BE2C (cell line): ENCODE measurements at regions not wholly inside any gene's neighbourhood (a gene's known extent, or its start where the extent isn't known, plus 50 kb on each side); places are given as distances from the start of the nearest gene placed in this dataset.

Experiments
- DNase-seq: peaks from one replicate; pipeline ENCODE4 v3.0.0-alpha.2; 2020
- H3K27me3 ChIP-seq: fragments of 250-450 bp; sonication (Bioruptor Pico); 2 replicates; pipeline ENCODE4 v1.5.1; 2020; ENCODE audit warnings: mild to moderate bottlenecking
- H3K36me3 ChIP-seq: fragments of 250-450 bp; sonication (Bioruptor Pico); 2 replicates; pipeline ENCODE4 v1.5.1; 2020; ENCODE audit warnings: mild to moderate bottlenecking
- H3K4me1 ChIP-seq: fragments of 250-450 bp; sonication (Bioruptor Pico); 2 replicates; pipeline ENCODE4 v1.5.1; 2020
- H3K4me3 ChIP-seq: 2 replicates; pipeline ENCODE4 v1.5.1; 2011; ENCODE audit warnings: low read depth, low read length
- H3K9me3 ChIP-seq: fragments of 250-450 bp; sonication (Bioruptor Pico); 2 replicates; pipeline ENCODE4 v1.5.1; 2020
- TF ChIP-seq, protein P1 (sequence below): IDR thresholded peaks from 2 replicates; pipeline ENCODE4 v1.5.1; 2012; ENCODE audit warnings: mild to moderate bottlenecking, low read depth, low read length

DNA sequence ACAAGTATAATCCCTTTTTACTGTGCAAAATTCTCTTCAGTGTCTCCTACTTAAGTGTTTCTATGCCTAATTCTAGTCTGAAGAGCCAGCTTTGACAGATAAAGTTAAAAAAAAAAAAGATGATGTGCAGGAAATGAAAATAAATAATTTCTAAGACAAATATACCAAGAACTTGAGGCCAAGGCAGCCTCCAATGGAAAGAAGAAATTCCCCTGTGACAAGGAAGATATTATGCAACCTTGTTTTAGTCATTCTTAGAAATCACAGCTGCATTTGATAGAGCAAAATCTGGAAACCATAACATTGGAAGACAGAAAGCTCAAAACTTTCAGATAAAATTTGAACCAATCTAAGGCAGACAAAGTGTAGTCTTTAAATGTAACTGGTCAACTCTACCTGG lies 375.9 kb upstream of the TLE4 start:
- H3K9me3 ChIP-seq = no peaks in the 10 kb centered on the region
- TF ChIP-seq, protein P1, sequence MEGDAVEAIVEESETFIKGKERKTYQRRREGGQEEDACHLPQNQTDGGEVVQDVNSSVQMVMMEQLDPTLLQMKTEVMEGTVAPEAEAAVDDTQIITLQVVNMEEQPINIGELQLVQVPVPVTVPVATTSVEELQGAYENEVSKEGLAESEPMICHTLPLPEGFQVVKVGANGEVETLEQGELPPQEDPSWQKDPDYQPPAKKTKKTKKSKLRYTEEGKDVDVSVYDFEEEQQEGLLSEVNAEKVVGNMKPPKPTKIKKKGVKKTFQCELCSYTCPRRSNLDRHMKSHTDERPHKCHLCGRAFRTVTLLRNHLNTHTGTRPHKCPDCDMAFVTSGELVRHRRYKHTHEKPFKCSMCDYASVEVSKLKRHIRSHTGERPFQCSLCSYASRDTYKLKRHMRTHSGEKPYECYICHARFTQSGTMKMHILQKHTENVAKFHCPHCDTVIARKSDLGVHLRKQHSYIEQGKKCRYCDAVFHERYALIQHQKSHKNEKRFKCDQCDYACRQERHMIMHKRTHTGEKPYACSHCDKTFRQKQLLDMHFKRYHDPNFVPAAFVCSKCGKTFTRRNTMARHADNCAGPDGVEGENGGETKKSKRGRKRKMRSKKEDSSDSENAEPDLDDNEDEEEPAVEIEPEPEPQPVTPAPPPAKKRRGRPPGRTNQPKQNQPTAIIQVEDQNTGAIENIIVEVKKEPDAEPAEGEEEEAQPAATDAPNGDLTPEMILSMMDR = no peak
- no peaks in the 10 kb centered on the region for H3K36me3 ChIP-seq
- no peaks in the 10 kb centered on the region for H3K4me1 ChIP-seq
- no peak for DNase-seq
- no peaks in the 10 kb centered on the region for H3K27me3 ChIP-seq
- no peak overlapping the region for H3K4me3 ChIP-seq

DNA sequence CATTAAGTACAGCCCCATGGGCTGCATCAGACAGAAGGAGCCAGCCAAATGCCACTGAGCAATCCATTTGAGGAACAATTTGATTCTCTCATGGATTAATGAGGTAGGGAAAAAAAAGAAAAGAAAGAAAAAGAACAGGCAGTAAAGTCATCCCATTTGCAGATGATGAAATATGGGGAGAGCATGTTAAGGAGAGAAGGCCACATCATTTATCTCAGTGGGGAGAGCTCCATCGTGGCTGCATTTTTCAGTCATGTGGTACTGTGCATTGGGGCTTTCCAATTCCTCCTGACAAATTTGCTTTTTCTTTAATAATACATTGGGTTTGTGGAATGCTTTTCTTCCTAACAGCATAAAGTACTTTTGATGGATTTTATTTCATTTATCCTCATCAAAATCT lies 375.2 kb upstream of the TLE4 start:
- H3K27me3 ChIP-seq = no peaks in the 10 kb centered on the region

DNA sequence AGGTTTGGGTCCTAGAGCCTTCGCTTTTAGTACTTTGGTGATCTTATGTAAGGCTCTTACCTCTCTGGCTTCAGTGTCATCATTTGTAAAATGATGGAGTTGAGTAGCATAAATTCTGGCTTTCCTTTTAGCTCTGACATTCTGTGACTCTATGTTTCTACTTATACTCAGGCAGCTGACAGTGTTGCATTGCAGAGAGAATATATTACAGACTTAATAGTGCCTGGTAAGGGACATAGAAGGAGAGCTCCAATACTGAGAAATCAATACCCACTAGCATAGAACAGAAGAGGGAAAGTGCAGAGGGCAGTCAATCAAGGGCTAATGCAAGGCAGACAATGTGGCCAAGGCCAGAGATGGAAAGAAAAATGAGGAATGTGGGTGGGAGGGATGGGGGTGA lies 371.4 kb upstream of the TLE4 start:
- TF ChIP-seq, protein P1 = no peak
- Histone ChIP-seq H3K9me3 (no peaks in the 10 kb centered on the region), H3K4me1 (no peaks in the 10 kb centered on the region), H3K27me3 (no peaks in the 10 kb centered on the region), H3K36me3 (no peaks in the 10 kb centered on the region), H3K4me3 (no peak overlapping the region)
- no peak for DNase-seq

More for the DNA sequence above, 375.2 kb upstream of the TLE4 start:
- Histone ChIP-seq H3K4me3 (no peak overlapping the region), H3K36me3 (no peaks in the 10 kb centered on the region), H3K4me1 (no peaks in the 10 kb centered on the region), H3K9me3 (no peaks in the 10 kb centered on the region)
- no peak for DNase-seq
- TF ChIP-seq, protein P1 = no peak

DNA sequence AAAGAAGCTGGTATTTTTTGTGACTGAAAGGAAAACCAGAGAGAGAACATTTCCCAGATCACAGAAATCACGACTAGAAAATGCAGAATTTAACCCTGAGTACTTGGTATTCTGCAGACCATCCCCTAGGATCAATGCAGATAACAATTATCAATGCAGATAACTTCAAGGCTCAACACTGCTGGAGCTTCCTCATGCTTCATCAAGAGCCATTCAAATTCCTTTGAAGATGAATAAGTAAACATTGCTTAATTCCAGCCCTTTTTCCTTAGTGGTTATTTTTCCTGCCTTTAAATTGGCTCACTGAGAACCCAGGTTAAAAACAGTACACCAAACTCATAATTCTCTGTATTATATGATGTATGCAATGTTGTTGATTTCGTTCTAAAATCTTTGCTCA lies 370.1 kb upstream of the TLE4 start:
- no peak overlapping the region for H3K4me3 ChIP-seq
- DNase-seq = no peak
- H3K27me3 ChIP-seq = no peaks in the 10 kb centered on the region
- TF ChIP-seq, protein P1 = no peak
- H3K4me1 ChIP-seq = no peaks in the 10 kb centered on the region
- no peaks in the 10 kb centered on the region for H3K36me3 ChIP-seq
- no peaks in the 10 kb centered on the region for H3K9me3 ChIP-seq

DNA sequence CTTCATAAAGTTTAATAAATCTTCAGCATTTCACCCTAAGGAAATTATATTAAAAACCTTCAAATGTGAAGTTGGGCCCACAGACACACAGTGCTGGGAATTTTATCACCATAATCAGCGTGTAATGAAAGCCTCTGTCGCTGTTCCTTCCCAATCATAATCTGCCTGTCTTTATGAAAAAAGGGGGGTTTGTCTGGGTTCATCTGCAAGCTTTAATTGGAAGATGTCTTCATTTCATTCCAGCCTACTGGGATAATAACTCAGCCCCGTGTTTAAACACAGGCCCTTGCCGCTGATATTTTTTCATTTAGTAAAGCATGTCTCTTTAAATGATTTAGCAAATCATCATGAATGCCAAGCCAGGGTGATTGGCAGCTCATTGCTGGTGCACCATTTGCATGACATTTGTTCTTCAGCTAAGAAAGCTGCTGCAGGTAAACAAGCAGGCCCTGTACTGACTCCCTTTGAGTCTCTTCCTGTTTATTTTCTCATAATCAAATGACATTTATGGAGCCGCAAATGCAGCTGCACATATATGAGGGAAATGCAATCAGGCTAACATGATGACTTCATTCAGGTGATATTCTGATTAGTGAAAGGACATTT lies 362.9 kb upstream of the TLE4 start:
- no peak for DNase-seq
- Histone ChIP-seq H3K4me1 (peaks cover 5% of the 10 kb centered on the region), H3K9me3 (no peaks in the 10 kb centered on the region), H3K36me3 (no peaks in the 10 kb centered on the region), H3K4me3 (no peak overlapping the region), H3K27me3 (no peaks in the 10 kb centered on the region)
- TF ChIP-seq, protein P1 = no peak

DNA sequence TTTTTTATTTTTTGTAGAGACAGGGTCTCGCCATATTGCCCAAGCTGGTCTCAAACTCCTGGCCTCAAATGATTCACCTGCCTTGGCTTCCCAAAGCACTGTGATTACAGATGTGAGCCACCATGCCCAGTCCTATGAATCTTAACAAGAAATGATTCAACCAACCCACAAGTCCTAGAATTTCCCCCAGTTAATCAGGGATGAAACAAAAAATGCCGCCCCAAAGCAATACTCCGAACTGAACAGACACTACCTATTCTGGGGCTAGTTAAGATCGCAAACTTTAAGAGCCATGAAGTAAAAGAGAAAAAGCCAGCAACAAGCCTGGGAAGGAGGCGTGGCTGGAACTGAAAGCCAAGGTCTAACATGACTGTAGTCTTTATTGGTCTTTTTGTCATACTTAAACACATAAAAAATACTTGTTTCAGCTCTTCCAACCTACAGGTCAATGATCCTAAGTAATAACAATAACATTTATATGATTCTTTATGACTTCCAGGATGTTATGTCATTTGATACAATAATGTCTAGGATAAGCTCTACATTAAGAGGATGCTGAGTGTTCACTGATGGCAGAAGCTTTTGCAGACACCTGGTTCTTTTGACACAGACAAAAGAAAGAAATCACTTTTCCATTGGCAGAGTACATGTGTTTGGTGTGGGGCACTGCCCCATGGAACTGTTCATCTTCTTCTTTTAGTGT lies 361.1 kb upstream of the TLE4 start:
- H3K9me3 ChIP-seq = no peaks in the 10 kb centered on the region

More for the DNA sequence above, 361.1 kb upstream of the TLE4 start:
- Histone ChIP-seq H3K4me1 (peaks cover 5% of the 10 kb centered on the region), H3K27me3 (no peaks in the 10 kb centered on the region), H3K36me3 (no peaks in the 10 kb centered on the region), H3K4me3 (no peak overlapping the region)
- TF ChIP-seq, protein P1 = no peak
- DNase-seq = no peak
